ENCODE measurements at regions not wholly inside any gene's neighbourhood (a gene's known extent, or its start where the extent isn't known, plus 50 kb on each side); places are given as distances from the start of the nearest gene placed in this dataset.

- H3K36me3 ChIP-seq (ENCODE audit: low read depth, missing control alignments): no peaks in the 10 kb centered on the region
- H3K4me3 ChIP-seq: no peak overlapping the region
- no peaks in the 10 kb centered on the region for H3K27me3 ChIP-seq
- no peaks in the 10 kb centered on the region for H3K9me3 ChIP-seq
- no peak for DNase-seq
- TF ChIP-seq CTCF (IDR thresholded peaks at IDR 0.05) (no peak), POLR2A (IDR thresholded peaks at IDR 0.05) (no peak)
- WGBS, 2 donors: 94% methylated on average over 4 of the region's 4 CpGs
- intact Hi-C loops (cut with DNase I; ENCODE audit: low total_unique reads): no loop called here
- H3K27ac ChIP-seq: no peak overlapping the region
- no peaks in the 10 kb centered on the region for H3K4me1 ChIP-seq
Observed at GRCh38 chr2:126219081-126219480, 436.9 kb upstream of the GYPC start.

- H3K27ac ChIP-seq: no peak overlapping the region
- H3K36me3 ChIP-seq (ENCODE audit: low read depth, missing control alignments): no peaks in the 10 kb centered on the region
- no peak for TF ChIP-seq POLR2A (IDR thresholded peaks at IDR 0.05)
- TF ChIP-seq CTCF (IDR thresholded peaks at IDR 0.05): no peak
- no peaks in the 10 kb centered on the region for H3K9me3 ChIP-seq
- intact Hi-C loops (cut with DNase I; ENCODE audit: low total_unique reads): no loop called here
- no peak for DNase-seq
- H3K4me3 ChIP-seq: no peak overlapping the region
- H3K4me1 ChIP-seq: no peaks in the 10 kb centered on the region
- no peaks in the 10 kb centered on the region for H3K27me3 ChIP-seq
- 84 to 90% methylated on average over 6 of the region's 6 CpGs for WGBS, 2 donors
Observed at GRCh38 chr2:126220331-126220730, 435.6 kb upstream of the GYPC start.

GRCh38 chr2:126221506-126221905, 434.5 kb upstream of the GYPC start:
- Histone ChIP-seq H3K27ac (no peak overlapping the region), H3K27me3 (no peaks in the 10 kb centered on the region), H3K36me3 (ENCODE audit: low read depth, missing control alignments) (no peaks in the 10 kb centered on the region), H3K4me3 (no peak overlapping the region), H3K4me1 (no peaks in the 10 kb centered on the region), H3K9me3 (no peaks in the 10 kb centered on the region)
- no peak for DNase-seq
- intact Hi-C loops (cut with DNase I; ENCODE audit: low total_unique reads): no loop called here
- 34 to 50% methylated on average over 1 of the region's 1 CpG for WGBS, 2 donors
- TF ChIP-seq POLR2A (IDR thresholded peaks at IDR 0.05): no peak
- TF ChIP-seq CTCF (IDR thresholded peaks at IDR 0.05): no peak

- 38 to 55% methylated on average over 2 of the region's 2 CpGs for WGBS, 2 donors
- TF ChIP-seq CTCF (IDR thresholded peaks at IDR 0.05) (no peak), POLR2A (IDR thresholded peaks at IDR 0.05) (no peak)
- H3K27ac ChIP-seq: no peak overlapping the region
- DNase-seq: no peak
- H3K27me3 ChIP-seq: no peaks in the 10 kb centered on the region
- intact Hi-C loops (cut with DNase I; ENCODE audit: low total_unique reads): no loop called here
- no peaks in the 10 kb centered on the region for H3K36me3 ChIP-seq (ENCODE audit: low read depth, missing control alignments)
- no peaks in the 10 kb centered on the region for H3K9me3 ChIP-seq
- no peak overlapping the region for H3K4me3 ChIP-seq
- no peaks in the 10 kb centered on the region for H3K4me1 ChIP-seq
Observed at GRCh38 chr2:126222278-126222677, 433.7 kb upstream of the GYPC start.

GRCh38 chr2:126224776-126225175, 431.2 kb upstream of the GYPC start:
- no peak for DNase-seq
- 100% methylated on average over 1 of the region's 1 CpG for WGBS, 2 donors

More at GRCh38 chr2:126224776-126225175, 431.2 kb upstream of the GYPC start:
- H3K27me3 ChIP-seq: no peaks in the 10 kb centered on the region
- no peaks in the 10 kb centered on the region for H3K4me1 ChIP-seq
- no peak overlapping the region for H3K27ac ChIP-seq
- intact Hi-C loops (cut with DNase I; ENCODE audit: low total_unique reads): no loop called here
- TF ChIP-seq CTCF (IDR thresholded peaks at IDR 0.05) (no peak), POLR2A (IDR thresholded peaks at IDR 0.05) (no peak)
- no peaks in the 10 kb centered on the region for H3K9me3 ChIP-seq
- H3K4me3 ChIP-seq: no peak overlapping the region
- no peaks in the 10 kb centered on the region for H3K36me3 ChIP-seq (ENCODE audit: low read depth, missing control alignments)
